Stimulated activated CD8-positive, alpha-beta memory T cell treated with anti-CD3 and anti-CD28 coated beads, Interleukin-15, amount 100 ng/mL, for 48 hours (primary cell): ENCODE measurements at regions not wholly inside any gene's neighbourhood (a gene's known extent, or its start where the extent isn't known, plus 50 kb on each side); places are given as distances from the start of the nearest gene placed in this dataset.

Experiments
- DNase-seq, 2 donors: peaks; one replicate each; pipeline ENCODE4 v3.0.0-alpha.2; 2020; ENCODE audit warnings: low read depth in 2 of 2

DNA sequence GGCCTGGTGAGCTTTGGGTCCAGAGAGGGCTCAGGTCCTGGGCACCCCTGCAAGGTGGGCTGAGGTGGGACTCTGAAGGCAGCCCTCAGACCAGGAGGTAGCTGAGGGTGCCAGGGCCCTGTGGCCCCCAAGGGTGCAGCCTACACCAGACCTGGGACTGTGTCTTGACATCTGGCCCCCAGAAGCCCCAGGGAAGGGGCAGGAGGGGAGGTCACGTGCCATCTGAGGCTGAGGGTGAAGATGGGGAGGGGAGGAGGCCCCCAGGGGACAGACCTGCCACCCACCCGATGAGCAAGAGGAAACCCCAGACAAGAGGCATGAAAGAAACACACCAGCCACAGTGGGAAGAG lies 520.2 kb downstream of the BRD1 start:
- no peak for DNase-seq

GRCh38 chr22:49306632-49307480 lies 520.8 kb downstream of the BRD1 start:
- no peak for DNase-seq

- no peak for DNase-seq
These were observed 521.6 kb downstream of the BRD1 start for GRCh38 chr22:49305966-49306631.

GRCh38 chr22:49305214-49305965 lies 522.3 kb downstream of the BRD1 start:
- peak; percentile 47 for DNase-seq

DNA sequence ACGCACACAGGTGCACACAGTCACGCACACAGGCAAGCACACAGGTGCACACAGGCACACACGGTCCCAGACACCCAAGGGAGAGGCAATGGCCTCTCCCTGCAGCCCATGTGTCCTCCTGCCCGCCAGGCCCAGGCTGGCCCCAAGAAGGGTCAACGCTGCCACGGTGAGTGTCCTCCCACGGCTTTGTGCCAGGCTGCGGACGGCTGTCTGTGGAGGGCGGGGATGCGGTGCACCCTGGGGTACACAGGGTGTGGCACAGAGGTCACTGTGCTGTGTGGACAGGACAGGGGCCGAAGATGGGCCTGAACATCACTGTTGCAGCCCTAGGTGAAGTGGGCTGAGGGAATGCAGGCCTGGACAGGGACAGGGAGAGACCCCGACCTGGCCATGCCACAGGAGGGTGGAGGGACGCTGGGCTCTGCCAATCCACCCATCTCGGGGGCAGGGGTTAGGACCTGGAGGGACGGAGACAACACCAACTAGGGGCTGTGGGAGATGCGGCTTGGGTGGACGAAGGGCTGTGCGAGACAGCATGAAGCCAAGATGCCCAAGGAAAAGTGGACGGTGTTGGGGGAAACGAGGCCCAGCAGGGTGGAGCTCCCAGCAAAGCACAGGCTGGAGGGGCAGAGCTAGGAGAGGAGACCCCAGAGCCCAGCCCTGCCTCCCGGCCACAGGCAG lies 523.8 kb downstream of the BRD1 start:
- no peak for DNase-seq

GRCh38 chr22:49303061-49303735 lies 524.5 kb downstream of the BRD1 start:
- no peak for DNase-seq

DNA sequence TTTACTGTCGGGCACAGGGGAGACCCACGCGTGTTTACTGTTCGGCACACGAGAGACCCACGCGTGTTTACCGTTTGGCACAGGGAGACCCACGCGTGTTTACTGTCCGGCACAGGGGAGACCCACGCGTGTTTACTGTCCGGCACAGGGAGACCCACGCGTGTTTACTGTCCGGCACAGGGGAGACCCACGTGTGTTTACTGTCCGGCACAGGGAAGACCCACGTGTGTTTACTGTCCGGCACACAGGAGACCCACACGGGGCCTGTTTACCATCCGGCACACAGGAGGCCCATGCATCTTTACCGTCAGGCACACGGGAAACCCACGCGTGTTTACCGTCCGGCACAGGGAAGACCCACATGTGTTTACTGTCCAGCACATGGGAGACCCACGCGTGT lies 525.1 kb downstream of the BRD1 start:
- DNase-seq: no peak

- no peak for DNase-seq
These were observed 525.6 kb downstream of the BRD1 start for GRCh38 chr22:49302150-49302460.

- no peak for DNase-seq
These were observed 526.1 kb downstream of the BRD1 start for GRCh38 chr22:49301398-49302149.

DNA sequence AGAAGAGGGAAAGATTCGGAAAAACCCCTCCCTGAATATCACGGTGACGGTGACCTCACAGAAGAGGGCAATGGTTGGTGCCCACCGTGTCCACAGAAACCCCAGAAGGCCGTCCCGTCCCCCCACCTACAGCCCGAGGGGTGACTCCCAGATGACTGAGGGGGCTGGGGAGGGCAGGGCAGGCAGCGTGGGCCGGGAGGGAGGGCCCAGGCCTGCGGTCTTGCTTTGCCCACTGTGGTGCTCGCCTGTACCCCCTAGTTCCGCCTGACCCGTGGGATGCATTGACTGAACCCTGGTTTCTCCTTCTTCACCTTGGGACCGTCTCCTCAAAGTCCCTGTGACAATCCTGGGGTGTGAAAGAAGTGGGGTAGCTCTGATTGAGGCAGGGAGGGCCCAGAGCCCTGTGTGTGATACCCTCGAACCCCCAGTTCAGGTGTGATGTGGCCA lies 526.7 kb downstream of the BRD1 start:
- DNase-seq: no peak

DNA sequence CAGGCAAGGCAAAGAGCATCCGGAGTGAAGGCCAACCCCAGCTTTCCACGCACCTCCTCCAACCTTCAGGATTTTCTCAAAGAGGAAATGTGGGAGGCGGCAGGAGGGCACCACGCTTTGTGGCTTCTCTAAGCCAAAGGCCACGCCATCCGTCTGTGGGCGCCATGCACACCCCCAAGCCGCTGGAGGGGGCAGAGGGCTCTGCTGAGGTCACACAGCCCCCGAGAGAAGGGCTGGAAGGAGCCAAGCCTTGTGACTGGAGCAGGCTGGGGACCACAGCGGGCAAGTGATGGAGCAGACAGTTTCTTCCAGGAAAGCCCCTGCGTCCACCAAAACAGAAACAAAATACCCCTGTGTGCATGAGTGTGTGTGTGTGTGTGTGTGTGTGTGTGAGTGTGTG lies 527.4 kb downstream of the BRD1 start:
- DNase-seq: no peak

DNA sequence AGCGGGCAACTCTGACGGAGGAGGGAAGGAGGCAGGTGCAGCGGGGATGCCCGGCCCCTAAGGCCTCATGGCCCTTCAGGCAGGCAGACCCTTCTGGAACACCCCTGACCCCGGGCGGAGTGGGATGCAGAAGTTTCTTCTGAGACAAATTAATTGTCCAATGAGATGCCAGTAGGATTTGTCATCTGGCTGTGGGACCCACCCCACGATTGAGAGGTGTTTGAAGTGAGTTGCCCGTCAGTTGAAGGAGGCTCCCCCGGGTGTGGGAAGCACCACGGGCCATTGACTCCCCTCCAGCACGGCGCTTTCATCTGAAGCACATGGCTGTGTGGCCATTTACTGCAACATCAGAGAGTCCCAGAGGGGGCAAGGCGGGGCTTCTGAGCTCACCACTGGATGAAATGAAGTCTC lies 527.8 kb downstream of the BRD1 start:
- DNase-seq: no peak

- DNase-seq: no peak
These were observed 528.6 kb downstream of the BRD1 start for GRCh38 chr22:49298834-49299750.

- no peak for DNase-seq
These were observed 529.6 kb downstream of the BRD1 start for GRCh38 chr22:49297871-49298721.

DNA sequence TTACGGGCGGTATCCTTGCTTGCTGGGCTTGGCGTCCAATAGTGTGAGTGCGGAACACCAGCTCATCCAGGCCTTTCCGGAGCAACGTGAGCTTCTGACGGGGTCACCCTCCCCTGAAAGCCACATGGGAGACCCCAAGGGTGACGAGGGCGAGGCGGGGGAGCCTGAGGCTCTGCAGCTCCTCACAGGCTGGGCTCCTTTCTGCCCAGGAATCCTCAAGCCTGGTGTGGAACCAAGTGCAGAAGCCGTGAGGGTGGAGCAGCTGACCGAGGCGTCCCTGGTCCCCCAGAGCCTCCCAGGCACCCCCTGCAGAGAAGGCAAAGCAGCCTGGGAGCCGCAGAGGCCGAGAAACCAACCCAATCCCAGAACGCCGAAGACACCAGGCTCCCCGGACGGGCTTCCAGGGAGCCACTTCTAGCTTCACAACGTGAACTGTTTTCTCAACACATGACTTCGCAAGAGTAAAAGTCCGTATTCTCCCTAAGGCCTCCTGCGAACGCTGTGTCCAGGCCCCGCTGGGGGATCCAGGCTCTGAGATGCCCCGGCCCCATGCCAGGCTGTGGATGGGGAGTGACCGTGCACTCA lies 530.3 kb downstream of the BRD1 start:
- DNase-seq: no peak

DNA sequence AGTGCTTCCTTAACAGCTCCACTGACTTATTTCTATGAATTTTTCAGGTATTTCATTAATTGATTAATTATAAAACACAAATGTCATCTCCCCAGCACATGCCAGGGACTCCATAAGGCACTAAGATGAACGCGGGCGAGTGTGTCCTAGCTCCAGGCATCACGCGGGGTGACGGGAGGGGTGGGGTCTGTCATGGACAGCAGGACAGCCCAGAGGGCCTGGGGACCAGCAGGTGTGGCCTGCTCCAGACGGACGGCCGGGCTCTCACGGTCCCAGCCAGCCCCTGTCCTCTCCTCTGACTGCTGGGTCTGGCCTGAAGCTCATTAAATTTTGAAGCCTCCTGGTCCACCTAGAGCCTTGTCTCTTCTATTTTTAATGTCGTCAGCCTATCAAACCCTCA lies 531.1 kb downstream of the BRD1 start:
- no peak for DNase-seq

- no peak for DNase-seq
These were observed 531.7 kb downstream of the BRD1 start for GRCh38 chr22:49295851-49296560.

GRCh38 chr22:49295465-49295743 lies 532.3 kb downstream of the BRD1 start:
- no peak for DNase-seq
